ENCODE measurements at regions not wholly inside any gene's neighbourhood (a gene's known extent, or its start where the extent isn't known, plus 50 kb on each side); places are given as distances from the start of the nearest gene placed in this dataset.

DNA sequence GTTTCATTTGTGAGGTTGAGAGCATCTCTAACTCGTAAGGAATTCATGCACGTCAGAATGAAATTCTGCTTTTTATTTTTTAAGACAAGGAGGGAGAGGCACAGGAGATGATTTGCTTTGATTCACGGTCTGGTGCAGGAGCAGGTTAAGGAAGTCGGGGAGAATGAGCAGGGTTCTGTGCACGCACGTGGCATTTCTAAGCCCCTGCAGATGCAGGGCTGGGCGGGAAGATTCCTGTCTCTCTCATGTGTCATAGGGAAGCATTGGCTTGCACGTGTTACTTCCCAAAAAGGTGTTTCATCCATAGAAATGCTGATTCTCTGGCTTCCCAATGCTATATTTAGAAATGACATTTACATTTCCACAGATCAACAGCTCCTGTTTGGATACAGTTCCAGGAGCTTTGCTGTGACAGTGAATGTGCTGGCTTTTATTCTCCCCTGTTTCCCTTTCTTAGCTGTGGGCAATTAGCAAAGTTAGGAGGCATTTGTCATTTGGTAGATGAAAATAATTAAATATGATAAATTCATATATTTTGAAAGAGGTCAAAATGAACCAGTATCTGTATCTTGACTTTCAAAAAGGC is 119.7 kb upstream of the ZFP64 start:
- TF ChIP-seq EZH2phosphoT487 (IDR thresholded peaks at IDR 0.05; ENCODE audit: insufficient read depth, low read depth) (no peak), EZH2 (IDR thresholded peaks at IDR 0.05; ENCODE audit: insufficient read depth, poor library complexity, severe bottlenecking) (no peak)
